ENCODE measurements at regions not wholly inside any gene's neighbourhood (a gene's known extent, or its start where the extent isn't known, plus 50 kb on each side); places are given as distances from the start of the nearest gene placed in this dataset.

DNA sequence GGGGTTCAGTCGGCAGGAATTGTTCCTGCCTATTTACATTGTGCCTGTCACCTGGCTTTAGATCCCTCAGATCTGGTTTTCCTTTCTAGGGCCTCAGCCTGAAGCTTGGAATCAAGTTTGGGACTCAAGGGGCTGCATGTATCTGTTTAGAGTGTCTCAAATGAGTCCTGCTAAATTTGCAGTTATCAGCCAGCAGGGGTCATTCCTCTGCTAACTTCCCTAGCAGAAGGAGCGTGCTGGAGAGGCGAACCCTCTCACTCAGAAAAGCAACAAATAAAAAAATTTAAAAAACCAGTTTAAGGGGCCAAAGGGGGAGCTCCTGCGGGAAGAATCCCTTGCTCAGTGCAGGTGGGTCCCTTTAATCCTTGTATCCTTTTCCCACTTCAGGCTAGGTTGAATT, 1220.2 kb downstream of the JRKL start:
- no peaks in the 10 kb centered on the region for H3K4me1 Mint-ChIP-seq (ENCODE audit: unreplicated experiment)
- H3K36me3 Mint-ChIP-seq (ENCODE audit: low read depth, unreplicated experiment): no peaks in the 10 kb centered on the region
- no peak for DNase-seq (ENCODE audit: low spot score)
- TF ChIP-seq, protein P1, sequence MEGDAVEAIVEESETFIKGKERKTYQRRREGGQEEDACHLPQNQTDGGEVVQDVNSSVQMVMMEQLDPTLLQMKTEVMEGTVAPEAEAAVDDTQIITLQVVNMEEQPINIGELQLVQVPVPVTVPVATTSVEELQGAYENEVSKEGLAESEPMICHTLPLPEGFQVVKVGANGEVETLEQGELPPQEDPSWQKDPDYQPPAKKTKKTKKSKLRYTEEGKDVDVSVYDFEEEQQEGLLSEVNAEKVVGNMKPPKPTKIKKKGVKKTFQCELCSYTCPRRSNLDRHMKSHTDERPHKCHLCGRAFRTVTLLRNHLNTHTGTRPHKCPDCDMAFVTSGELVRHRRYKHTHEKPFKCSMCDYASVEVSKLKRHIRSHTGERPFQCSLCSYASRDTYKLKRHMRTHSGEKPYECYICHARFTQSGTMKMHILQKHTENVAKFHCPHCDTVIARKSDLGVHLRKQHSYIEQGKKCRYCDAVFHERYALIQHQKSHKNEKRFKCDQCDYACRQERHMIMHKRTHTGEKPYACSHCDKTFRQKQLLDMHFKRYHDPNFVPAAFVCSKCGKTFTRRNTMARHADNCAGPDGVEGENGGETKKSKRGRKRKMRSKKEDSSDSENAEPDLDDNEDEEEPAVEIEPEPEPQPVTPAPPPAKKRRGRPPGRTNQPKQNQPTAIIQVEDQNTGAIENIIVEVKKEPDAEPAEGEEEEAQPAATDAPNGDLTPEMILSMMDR (IDR thresholded peaks at IDR 0.05; ENCODE audit: unreplicated experiment): no peak
- no peak overlapping the region for H3K4me3 Mint-ChIP-seq (ENCODE audit: unreplicated experiment)
- peaks cover 4% of the 10 kb centered on the region for H3K9me3 Mint-ChIP-seq (ENCODE audit: unreplicated experiment)
- no peaks in the 10 kb centered on the region for H3K27me3 Mint-ChIP-seq (ENCODE audit: unreplicated experiment)
- H3K27ac Mint-ChIP-seq (ENCODE audit: unreplicated experiment): no peak overlapping the region

DNA sequence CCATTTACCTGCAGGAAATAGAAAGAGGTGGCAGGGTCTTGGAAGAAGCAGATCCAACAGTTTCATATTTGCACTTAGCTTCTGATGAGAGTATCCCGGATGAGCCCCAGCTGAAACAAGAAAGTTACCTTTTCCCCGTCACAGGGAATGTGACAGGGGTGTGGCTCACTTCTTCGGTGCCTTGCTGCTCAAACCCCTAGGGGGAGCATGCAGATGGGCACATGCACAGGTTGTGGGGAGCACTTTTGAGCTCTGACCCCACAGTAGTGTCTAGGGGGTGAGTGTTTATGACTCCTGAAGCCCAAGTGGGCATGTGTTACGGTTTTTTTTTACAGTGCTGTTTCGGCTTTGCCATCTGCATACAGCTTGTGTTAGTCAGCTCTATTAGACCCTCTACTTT, 1221.0 kb downstream of the JRKL start:
- no peak overlapping the region for H3K4me3 Mint-ChIP-seq (ENCODE audit: unreplicated experiment)
- no peak overlapping the region for H3K27ac Mint-ChIP-seq (ENCODE audit: unreplicated experiment)
- TF ChIP-seq, protein P1 (IDR thresholded peaks at IDR 0.05; ENCODE audit: unreplicated experiment): no peak
- H3K27me3 Mint-ChIP-seq (ENCODE audit: unreplicated experiment): no peaks in the 10 kb centered on the region
- H3K36me3 Mint-ChIP-seq (ENCODE audit: low read depth, unreplicated experiment): no peaks in the 10 kb centered on the region
- no peak for DNase-seq (ENCODE audit: low spot score)
- H3K4me1 Mint-ChIP-seq (ENCODE audit: unreplicated experiment): no peaks in the 10 kb centered on the region
- peaks cover 4% of the 10 kb centered on the region for H3K9me3 Mint-ChIP-seq (ENCODE audit: unreplicated experiment)

DNA sequence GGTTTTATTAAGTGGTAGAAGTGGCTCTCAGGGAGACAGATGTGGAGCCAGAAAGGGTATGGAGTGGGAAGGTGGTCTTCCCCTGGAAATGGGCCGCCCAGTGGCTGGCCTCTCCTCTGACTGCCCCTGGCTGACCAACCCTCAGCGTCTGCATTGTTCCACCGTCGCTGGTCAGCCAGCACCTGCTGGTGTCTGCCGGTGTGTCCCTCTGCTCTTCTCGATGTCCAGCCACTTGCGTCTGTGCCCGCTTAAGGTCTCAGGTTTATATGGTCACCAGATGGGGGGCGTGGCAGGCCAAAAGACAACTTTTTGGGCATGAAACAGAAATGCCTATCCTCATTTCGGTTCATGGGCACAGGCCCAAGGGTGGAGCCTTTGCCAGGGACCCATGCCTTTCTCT, 1221.5 kb downstream of the JRKL start:
- DNase-seq (ENCODE audit: low spot score): no peak
- no peaks in the 10 kb centered on the region for H3K27me3 Mint-ChIP-seq (ENCODE audit: unreplicated experiment)

DNA sequence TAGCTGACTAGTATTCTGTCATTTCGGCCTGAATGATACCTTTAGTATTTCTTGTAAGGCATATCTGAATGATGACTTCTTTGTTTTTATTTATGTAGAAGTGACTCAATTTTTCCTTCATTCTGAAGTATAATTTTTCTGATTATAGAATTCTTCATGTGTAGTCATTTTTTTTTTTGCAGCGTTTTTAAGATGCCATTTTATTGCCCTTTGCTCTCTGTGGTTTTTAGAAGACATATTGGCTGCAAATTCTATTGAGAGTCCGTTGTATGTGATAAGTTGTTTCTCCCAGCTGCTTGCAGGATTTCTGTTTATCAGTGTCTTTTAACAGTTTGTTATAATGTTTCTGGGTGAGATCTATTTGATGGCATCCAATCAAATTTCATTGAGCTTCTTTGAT, 1224.8 kb downstream of the JRKL start:
- peaks cover under 1% of the 10 kb centered on the region for H3K9me3 Mint-ChIP-seq (ENCODE audit: unreplicated experiment)
- no peaks in the 10 kb centered on the region for H3K4me1 Mint-ChIP-seq (ENCODE audit: unreplicated experiment)
- TF ChIP-seq, protein P1 (IDR thresholded peaks at IDR 0.05; ENCODE audit: unreplicated experiment): no peak
- H3K36me3 Mint-ChIP-seq (ENCODE audit: low read depth, unreplicated experiment): no peaks in the 10 kb centered on the region
- no peak for DNase-seq (ENCODE audit: low spot score)
- no peak overlapping the region for H3K27ac Mint-ChIP-seq (ENCODE audit: unreplicated experiment)
- no peaks in the 10 kb centered on the region for H3K27me3 Mint-ChIP-seq (ENCODE audit: unreplicated experiment)
- no peak overlapping the region for H3K4me3 Mint-ChIP-seq (ENCODE audit: unreplicated experiment)

More for the DNA sequence above, 1221.5 kb downstream of the JRKL start:
- TF ChIP-seq, protein P1 (IDR thresholded peaks at IDR 0.05; ENCODE audit: unreplicated experiment): no peak
- no peak overlapping the region for H3K4me3 Mint-ChIP-seq (ENCODE audit: unreplicated experiment)
- no peaks in the 10 kb centered on the region for H3K36me3 Mint-ChIP-seq (ENCODE audit: low read depth, unreplicated experiment)
- peaks cover 4% of the 10 kb centered on the region for H3K9me3 Mint-ChIP-seq (ENCODE audit: unreplicated experiment)
- H3K27ac Mint-ChIP-seq (ENCODE audit: unreplicated experiment): no peak overlapping the region
- no peaks in the 10 kb centered on the region for H3K4me1 Mint-ChIP-seq (ENCODE audit: unreplicated experiment)

DNA sequence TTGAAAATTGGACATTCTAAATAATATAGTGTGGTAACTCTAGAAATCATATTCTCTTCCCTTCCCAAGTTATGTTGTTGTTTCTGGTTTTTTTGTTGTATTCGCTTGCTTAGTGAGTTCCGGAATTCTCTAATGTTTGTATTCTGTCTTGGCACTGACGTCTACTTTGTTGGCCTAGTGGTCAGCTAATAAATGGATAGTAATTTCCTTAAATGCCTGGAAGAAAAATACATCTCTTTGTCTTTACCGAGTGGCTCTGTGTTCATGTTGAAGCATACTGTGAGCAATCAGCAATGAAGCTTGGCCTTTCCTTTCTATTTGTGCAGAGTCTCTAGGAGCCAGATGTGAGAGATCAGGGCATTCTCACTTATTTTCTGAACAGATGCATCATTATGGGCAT, 1225.7 kb downstream of the JRKL start:
- H3K4me1 Mint-ChIP-seq (ENCODE audit: unreplicated experiment): peaks cover 3% of the 10 kb centered on the region
- no peaks in the 10 kb centered on the region for H3K9me3 Mint-ChIP-seq (ENCODE audit: unreplicated experiment)
- H3K27ac Mint-ChIP-seq (ENCODE audit: unreplicated experiment): no peak overlapping the region
- TF ChIP-seq, protein P1 (IDR thresholded peaks at IDR 0.05; ENCODE audit: unreplicated experiment): no peak
- no peak overlapping the region for H3K4me3 Mint-ChIP-seq (ENCODE audit: unreplicated experiment)
- DNase-seq (ENCODE audit: low spot score): no peak
- H3K27me3 Mint-ChIP-seq (ENCODE audit: unreplicated experiment): no peaks in the 10 kb centered on the region
- no peaks in the 10 kb centered on the region for H3K36me3 Mint-ChIP-seq (ENCODE audit: low read depth, unreplicated experiment)
